ENCODE measurements at regions not wholly inside any gene's neighbourhood (a gene's known extent, or its start where the extent isn't known, plus 50 kb on each side); places are given as distances from the start of the nearest gene placed in this dataset.

DNA sequence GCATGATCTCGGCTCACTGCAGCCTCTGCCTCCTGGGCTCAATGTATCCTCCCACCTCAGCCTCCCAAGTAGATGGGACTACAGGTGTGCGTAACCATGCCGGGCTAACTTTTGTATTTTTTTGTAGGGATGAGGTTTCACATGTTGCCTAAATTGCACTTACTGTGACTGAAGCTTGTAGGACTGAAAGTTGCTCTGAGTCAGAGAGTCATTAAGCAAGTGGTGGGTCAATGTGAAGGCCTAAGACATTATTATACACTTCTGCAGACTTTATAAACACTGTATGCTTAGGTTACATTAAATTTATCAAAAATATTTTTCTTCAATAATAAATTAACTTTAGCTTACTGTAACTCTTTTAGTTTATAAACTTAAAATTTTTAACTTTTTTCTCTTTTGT, 170.2 kb downstream of the FAT4 start:
- TF ChIP-seq EZH2 (IDR thresholded peaks at IDR 0.05; ENCODE audit: insufficient read depth, poor library complexity, severe bottlenecking), result no peak
- no peak for TF ChIP-seq EZH2phosphoT487 (IDR thresholded peaks at IDR 0.05; ENCODE audit: insufficient read depth, low read depth)

Data from GM23248 (cell line).